OCI-LY7 (cell line): ENCODE measurements at regions not wholly inside any gene's neighbourhood (a gene's known extent, or its start where the extent isn't known, plus 50 kb on each side); places are given as distances from the start of the nearest gene placed in this dataset.

Experiments
- BruUV-seq: library from RNA; stranded (reverse); fragments of 400-500 nt; replicated peaks from 2 replicates; lab custom pipeline; 2021; lab: Mats Ljungman, UMichigan
- CTCF ChIA-PET: fragments of 300-600 bp; sonication (Branson Sonifier 250); formaldehyde crosslinking; loops from one replicate; lab custom pipeline; 2022; ENCODE audit warnings: antibody characterized with exemption; ENCODE audit not compliant: unreplicated experiment; lab: Charles Lee
- POLR2A ChIA-PET: fragments of 300-600 bp; sonication (Branson Sonifier 250); formaldehyde crosslinking; loops from one replicate; lab custom pipeline; 2022; ENCODE audit warnings: antibody characterized with exemption; lab: Charles Lee
- DNase-seq: peaks from one replicate; pipeline ENCODE4 v3.0.0-alpha.2; 2015; ENCODE audit warnings: low spot score
- H2AFZ ChIP-seq: fragments of 200-600 bp; sonication (generic), shearing (Covaris generic); 2 replicates; pipeline ENCODE4 v1.6.1; 2014; ENCODE audit warnings: mild to moderate bottlenecking, antibody characterized with exemption, low read length, moderate library complexity
- H3K27ac ChIP-seq: fragments of 200-600 bp; sonication (generic); 2 replicates; pipeline ENCODE4 v1.5.1; 2014; ENCODE audit warnings: mixed run types, low read depth, mild to moderate bottlenecking, moderate library complexity, low read length, inconsistent platforms; ENCODE audit not compliant: poor library complexity, severe bottlenecking
- H3K36me3 ChIP-seq: fragments of 200-600 bp; sonication (generic); 2 replicates; pipeline ENCODE4 v1.6.1; 2014; ENCODE audit warnings: mild to moderate bottlenecking, antibody characterized with exemption, low read length, moderate library complexity, mixed read lengths; ENCODE audit not compliant: insufficient read depth
- H3K4me1 ChIP-seq: fragments of 200-600 bp; sonication (generic); 2 replicates; pipeline ENCODE4 v1.5.1; 2014; ENCODE audit warnings: mild to moderate bottlenecking, low read length; ENCODE audit not compliant: insufficient read depth, poor library complexity, severe bottlenecking
- H3K4me2 ChIP-seq: fragments of 200-600 bp; sonication (generic); 2 replicates; pipeline ENCODE4 v1.6.1; 2014; ENCODE audit warnings: mild to moderate bottlenecking, low read length
- H3K4me3 ChIP-seq: fragments of 200-600 bp; sonication (generic); 2 replicates; pipeline ENCODE4 v1.5.1; 2014; ENCODE audit warnings: mild to moderate bottlenecking, low read depth, low read length; ENCODE audit not compliant: poor library complexity, severe bottlenecking
- H3K79me2 ChIP-seq: fragments of 200-600 bp; sonication (generic); 2 replicates; pipeline ENCODE4 v1.6.1; 2016; ENCODE audit warnings: low read depth, mild to moderate bottlenecking, low read length, moderate library complexity, mixed read lengths; ENCODE audit not compliant: insufficient read depth
- H3K9me2 ChIP-seq: fragments of 200-600 bp; sonication (generic); 2 replicates; pipeline ENCODE4 v1.6.1; 2016; ENCODE audit warnings: mild to moderate bottlenecking, low read length, mixed read lengths; ENCODE audit not compliant: insufficient read depth
- H3K9me3 ChIP-seq: fragments of 200-600 bp; sonication (generic); 2 replicates; pipeline ENCODE4 v1.6.1; 2014; ENCODE audit warnings: mild to moderate bottlenecking, mixed run types, low read length, mixed read lengths
- H4K20me1 ChIP-seq: fragments of 200-600 bp; sonication (generic); 2 replicates; pipeline ENCODE4 v1.6.1; 2014; ENCODE audit warnings: mild to moderate bottlenecking, antibody characterized with exemption, low read length, moderate library complexity, mixed read lengths; ENCODE audit not compliant: insufficient read depth
- EZH2phosphoT487 ChIP-seq: fragments of 200-600 bp; sonication (generic); IDR thresholded peaks from 2 replicates; pipeline ENCODE4 v1.6.1; 2018; ENCODE audit warnings: low read depth, borderline replicate concordance, mild to moderate bottlenecking, mixed run types, antibody characterized with exemption, low read length, moderate library complexity, mixed read lengths
- intact Hi-C: fragments of 100-400 bp; cut with micrococcal nuclease; formaldehyde crosslinking; loops from one replicate; pipeline ENCODE4 v1.10.0; 2022; ENCODE audit not compliant: unreplicated experiment
- TF ChIP-seq, protein P1 (sequence below): fragments of 200-600 bp; sonication (generic); conservative IDR thresholded peaks from 2 replicates; pipeline ENCODE4 v1.5.1; 2014; ENCODE audit warnings: mild to moderate bottlenecking, antibody characterized with exemption, low read length, moderate library complexity, mixed read lengths

DNA sequence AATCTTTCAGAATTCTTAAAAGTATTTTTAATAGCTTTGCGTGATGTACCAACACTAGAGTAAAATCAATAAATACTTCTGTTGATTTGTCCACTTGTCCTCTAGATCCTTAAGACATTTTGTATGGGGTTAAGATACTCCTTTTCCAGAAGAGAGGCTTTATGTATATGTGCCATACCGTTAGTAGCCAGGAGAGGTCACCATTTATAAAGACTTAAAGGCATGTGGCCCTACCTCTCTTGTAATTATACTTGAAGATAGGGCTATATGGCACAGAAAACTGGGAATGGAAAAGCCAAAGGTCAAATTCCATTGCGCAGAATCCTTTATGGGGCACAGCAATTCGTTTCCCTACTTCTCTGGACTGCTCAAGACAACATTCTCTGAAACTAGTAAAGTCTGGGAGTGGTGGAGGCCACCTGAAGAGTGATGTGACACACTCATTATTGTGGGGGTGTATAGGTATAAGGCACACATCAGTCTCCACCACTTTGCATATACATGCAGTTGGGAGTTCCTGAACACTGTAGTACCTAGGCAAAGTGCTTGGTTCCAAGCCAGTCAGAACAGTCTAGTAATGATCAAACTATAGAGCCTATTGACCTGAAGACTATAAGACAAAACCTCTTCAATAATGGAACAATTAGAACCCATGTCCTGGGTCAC lies 140.1 kb upstream of the FBXL17 start:
- H3K79me2 ChIP-seq = no peaks in the 10 kb centered on the region
- DNase-seq = peak; percentile 57
- H3K4me2 ChIP-seq = 0 out of 2 replicates have a peak overlapping the region, but pooled peaks have one; percentile 48
- no peaks in the 10 kb centered on the region for H3K9me3 ChIP-seq
- intact Hi-C loops = loop anchor here (2.0 to 5.0 kb wide), 2 partner anchors 120 to 957 kb away; no protein-coding TSS in a partner anchor
- H3K4me3 ChIP-seq = no peak overlapping the region
- no peaks in the 10 kb centered on the region for H3K36me3 ChIP-seq
- ChIA-PET CTCF (no interaction called here), POLR2A (interaction anchor here (0.6 kb wide), 1 partner anchor 14 kb away, joined by 3 read pairs; no protein-coding TSS in a partner anchor)
- no peak overlapping the region for H3K27ac ChIP-seq
- no peaks in the 10 kb centered on the region for H3K9me2 ChIP-seq
- BruUV-seq = no TSS peak
- H4K20me1 ChIP-seq = no peaks in the 10 kb centered on the region
- TF ChIP-seq, protein P1, sequence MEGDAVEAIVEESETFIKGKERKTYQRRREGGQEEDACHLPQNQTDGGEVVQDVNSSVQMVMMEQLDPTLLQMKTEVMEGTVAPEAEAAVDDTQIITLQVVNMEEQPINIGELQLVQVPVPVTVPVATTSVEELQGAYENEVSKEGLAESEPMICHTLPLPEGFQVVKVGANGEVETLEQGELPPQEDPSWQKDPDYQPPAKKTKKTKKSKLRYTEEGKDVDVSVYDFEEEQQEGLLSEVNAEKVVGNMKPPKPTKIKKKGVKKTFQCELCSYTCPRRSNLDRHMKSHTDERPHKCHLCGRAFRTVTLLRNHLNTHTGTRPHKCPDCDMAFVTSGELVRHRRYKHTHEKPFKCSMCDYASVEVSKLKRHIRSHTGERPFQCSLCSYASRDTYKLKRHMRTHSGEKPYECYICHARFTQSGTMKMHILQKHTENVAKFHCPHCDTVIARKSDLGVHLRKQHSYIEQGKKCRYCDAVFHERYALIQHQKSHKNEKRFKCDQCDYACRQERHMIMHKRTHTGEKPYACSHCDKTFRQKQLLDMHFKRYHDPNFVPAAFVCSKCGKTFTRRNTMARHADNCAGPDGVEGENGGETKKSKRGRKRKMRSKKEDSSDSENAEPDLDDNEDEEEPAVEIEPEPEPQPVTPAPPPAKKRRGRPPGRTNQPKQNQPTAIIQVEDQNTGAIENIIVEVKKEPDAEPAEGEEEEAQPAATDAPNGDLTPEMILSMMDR = peak; percentile 84
- no peak for TF ChIP-seq EZH2phosphoT487
- peaks cover 9% of the 10 kb centered on the region for H3K4me1 ChIP-seq
- no peak overlapping the region for H2AFZ ChIP-seq

DNA sequence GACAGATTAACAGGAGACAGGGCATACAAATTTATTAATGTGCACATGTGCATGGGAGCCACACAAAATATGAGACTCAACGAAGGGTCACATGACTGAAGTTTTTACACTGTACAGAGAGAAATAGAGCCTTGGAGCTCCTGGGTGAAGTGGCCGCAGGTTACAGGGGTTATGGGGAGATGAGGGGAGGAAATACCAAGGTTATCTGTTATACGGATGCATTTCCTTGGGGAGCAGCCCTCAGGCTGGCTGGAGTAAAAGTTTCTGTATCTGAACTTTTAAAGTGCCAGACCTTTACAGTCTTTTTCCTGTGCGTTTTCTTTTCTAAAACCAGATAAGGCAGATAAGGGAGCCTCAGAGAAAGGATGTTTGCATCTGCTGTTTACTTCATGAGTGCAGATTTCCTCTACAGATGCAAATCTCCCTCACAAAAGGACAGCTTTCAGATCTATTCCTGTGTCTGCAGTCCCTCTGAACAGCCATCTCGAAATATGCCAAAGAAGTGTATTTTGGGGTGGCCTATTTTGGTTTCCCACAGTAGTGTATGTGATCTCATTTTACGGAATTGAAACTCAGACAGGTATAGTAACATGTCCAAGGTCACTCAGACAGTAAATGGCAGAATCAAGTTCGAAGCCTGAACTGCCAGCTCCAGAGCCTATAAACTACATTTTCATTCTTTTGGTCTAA lies 139.3 kb upstream of the FBXL17 start:
- H3K9me3 ChIP-seq = no peaks in the 10 kb centered on the region
- no peak overlapping the region for H2AFZ ChIP-seq
- no TSS peak for BruUV-seq
- intact Hi-C loops = loop anchor here (5.0 kb wide), 1 partner anchor 121 kb away; no protein-coding TSS in a partner anchor
- ChIA-PET POLR2A (no interaction called here), CTCF (no interaction called here)
- TF ChIP-seq, protein P1 = no peak
- no peak for TF ChIP-seq EZH2phosphoT487
- no peaks in the 10 kb centered on the region for H3K36me3 ChIP-seq
- no peaks in the 10 kb centered on the region for H3K9me2 ChIP-seq
- H4K20me1 ChIP-seq = no peaks in the 10 kb centered on the region
- peak overlapping the region; percentile 48; the same call in 1 of the 2 replicates for H3K4me2 ChIP-seq
- H3K4me1 ChIP-seq = peaks cover 9% of the 10 kb centered on the region
- no peak overlapping the region for H3K27ac ChIP-seq
- no peak overlapping the region for H3K4me3 ChIP-seq
- peak; percentile 33 for DNase-seq
- H3K79me2 ChIP-seq = no peaks in the 10 kb centered on the region
